Ammon's horn (tissue), 1 donor: ENCODE measurements at regions not wholly inside any gene's neighbourhood (a gene's known extent, or its start where the extent isn't known, plus 50 kb on each side); places are given as distances from the start of the nearest gene placed in this dataset.

Experiments used
- DNase-seq: peaks from one replicate; pipeline ENCODE4 v3.0.0-alpha.2; 2016; ENCODE audit warnings: low spot score

DNA sequence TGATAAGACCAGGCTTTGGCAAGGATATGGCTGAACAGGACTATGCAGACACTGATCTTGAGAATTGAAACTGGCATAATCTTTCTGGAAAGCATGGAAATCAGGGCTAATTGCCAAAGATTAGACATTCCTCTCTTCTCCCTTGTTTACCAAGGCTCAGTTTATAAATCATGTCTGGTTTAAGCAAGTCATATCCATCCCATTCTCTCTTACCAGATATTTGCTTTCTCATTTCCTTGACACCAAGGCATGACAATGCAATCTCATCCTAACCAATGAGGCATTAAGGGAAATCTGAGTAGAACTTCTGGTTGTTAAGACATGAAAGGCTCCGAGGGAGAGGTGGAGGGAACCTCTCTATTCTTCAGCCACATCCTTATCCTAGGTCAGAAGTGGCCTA, 110.3 kb upstream of the CEP85L start:
- no peak for DNase-seq

DNA sequence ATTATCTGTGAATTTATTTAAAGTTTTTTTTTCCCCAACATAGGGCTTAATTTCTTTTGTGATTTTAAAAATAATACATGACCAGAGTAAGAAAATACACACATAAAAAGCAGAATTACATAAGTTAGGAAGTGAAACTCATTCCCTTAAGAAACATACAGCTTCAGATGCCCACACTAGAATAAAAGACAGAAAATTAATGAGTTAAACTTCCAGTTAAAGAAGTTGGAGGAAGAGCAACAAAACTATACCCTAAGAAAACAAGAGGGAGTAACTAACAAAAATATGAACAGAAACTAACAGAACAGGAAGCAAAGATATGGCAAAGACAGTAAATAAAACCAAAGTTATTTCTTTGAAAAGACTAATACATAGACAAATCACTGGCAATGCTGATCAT, 107.6 kb upstream of the CEP85L start:
- DNase-seq = no peak

DNA sequence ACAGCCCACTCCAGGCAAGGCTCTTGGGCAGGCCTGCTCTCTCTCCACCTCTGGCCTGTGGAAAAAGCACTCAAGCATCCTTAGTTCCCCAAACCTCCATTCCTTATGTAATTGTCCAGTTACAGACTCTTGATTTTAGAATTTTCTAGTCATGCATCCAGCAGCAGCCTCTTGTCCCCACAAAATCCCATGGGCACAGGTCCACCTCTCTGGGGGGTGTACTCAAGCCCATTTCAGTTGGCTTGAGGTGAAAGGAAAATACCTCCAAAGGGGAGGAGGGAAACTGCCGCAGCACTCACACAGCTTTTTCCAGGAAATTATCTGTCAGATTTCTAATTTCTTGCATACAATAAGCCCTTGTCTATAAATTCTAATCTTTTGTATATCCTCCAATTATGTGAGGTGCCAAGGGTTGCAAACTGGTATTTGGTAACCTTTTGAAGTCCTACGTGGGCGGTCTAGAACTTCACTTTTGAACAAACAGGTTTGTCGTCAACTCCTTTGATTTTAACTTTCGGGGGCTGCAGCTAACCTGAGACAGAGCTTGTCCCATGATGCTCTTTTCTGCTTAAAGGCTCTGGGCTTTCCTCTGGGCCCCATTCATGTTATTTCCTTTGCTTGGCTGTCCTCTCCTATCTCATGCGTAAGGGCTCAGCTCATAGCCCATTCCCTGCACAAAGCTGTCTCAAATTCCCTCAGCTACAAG, 104.7 kb upstream of the CEP85L start:
- DNase-seq = no peak

DNA sequence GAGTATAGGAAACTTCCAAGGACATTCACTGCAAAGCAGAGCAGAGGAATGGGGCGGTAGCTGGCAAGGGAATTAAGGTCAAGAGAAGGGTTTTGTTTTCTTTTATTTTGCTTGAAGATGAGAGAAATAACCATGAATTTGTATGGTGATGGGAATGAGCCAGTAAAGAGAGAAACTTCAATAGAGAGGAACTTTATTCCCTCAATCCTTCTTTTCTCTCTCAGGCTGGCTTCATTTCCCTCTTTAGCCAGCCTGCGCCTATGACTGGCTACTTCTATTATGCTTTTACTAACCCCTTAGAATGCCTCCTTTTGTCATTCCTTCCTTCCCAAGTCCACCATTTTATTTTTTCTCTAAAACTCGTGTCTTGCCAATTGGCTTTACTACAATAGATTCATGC, 101.4 kb upstream of the CEP85L start:
- peak; percentile 45 for DNase-seq

DNA sequence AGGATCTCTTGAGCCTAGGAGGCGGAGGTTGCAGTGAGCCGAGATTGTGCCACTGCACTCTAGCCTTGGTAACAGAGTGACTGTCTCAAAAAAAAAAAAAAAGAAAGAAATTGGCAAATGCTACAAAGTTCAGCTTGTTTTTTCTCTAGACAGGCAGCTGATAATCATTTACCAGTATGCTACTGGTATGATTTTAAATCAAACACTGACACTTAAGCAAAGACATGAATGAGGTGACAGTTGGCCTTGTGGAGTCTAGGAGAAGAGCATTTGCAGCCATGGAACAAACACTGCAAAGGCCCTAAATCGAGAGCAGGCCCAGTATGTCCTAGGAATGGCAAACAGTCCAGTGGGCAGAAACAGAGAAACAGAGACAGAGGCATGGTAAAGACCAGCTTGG, 99.7 kb upstream of the CEP85L start:
- no peak for DNase-seq

DNA sequence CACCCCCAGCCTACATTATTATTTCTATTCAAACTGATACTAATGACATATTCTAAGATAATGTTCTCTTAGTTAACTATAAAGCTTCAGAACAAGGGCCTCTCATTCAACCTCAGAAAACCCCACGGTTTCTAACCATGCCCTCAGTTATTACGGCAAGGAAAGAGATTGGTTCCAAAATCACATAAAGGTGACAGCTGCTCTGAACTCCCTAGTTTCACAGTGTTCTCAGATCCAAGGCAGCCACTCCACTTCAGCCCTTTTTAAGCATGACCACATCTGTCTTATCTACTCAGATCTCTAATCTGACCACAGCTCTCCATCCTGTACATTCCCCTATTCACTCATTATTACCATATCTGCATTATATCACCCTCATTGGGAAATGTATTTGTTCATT, 98.8 kb upstream of the CEP85L start:
- DNase-seq = no peak

DNA sequence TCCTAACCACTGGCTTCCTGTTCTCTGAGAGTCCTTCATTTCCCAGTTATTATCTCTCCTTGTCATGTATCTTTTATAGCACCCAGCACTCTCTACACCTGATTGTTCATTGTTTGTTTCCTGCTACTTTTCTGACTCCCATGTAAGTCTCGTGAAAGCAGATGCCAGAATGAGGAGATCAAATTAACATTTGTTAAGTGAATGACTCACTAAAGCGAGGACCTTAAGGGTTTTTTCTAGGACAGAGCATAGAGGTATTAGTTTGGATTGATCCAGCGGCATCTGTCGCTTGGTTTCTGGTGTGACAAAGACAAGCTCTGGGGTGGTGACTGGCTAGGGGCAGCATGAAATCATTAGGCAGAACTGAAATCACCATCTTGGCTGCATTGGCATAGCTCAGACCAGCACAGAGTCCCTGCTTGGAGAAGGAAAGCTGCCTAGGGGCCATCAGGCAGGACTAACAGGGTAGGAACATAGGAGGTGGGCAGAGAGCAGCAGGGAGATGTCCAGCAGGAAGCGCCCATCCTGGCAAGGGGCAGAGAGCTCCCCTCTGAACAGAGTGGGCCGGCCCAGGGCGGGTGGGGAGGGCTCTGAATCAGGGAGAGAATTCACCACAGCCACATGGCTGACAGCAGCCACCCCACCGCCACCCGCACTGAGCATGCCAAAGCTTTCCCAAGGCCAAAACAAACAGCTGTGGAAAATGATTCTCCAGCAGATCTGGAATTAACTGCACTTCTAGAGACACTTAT, 97.1 kb upstream of the CEP85L start:
- DNase-seq = peak; percentile 55

DNA sequence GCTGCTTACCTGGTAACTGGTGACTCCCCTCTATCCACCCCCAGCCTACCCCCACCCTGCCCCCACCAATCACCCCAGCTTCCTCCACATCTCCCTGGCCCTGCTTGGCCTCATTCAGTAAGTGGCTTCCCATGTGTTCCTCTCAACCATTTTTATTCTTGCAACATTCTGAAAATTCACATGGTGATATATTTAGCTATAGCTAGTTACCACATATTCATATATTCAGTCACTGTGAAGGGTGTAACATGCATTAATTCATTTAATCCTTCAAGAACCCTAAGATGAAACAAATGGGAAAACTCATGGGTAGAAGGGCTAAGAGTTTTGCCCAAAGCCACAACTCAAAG, 95.4 kb upstream of the CEP85L start:
- DNase-seq = no peak

DNA sequence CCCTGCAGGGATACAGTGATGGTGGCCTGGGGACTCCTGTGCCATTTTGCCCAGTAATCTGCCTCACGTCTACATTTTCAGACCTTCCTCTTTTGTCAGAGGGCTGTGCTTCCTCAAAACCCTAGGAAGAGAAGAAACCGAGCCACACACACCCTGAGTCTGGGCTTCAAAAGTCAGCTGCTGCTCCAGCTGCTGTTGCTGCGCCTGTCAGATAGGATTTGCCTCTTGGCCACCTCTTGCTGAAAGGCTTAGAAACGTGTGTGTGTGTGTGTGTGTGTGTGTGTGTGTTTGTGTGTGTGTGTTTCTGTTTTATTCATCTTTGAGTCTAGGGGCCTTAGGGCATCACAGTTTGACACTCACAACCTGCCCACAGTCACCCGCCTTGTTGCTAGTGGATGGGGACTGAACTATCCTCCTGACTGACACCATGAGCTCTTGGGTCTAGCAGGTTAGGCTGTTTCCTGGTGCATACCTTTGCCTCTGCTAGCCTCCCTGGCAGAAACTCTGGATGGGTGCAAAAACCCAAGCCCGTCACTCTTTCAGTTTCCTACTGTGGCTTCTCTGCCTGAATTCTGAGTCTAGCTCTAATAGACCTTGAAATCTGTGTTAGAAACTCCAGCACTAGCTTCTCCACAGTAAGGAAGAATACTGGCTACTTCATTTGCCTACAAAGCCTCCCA, 94.9 kb upstream of the CEP85L start:
- peak; percentile 63 for DNase-seq

DNA sequence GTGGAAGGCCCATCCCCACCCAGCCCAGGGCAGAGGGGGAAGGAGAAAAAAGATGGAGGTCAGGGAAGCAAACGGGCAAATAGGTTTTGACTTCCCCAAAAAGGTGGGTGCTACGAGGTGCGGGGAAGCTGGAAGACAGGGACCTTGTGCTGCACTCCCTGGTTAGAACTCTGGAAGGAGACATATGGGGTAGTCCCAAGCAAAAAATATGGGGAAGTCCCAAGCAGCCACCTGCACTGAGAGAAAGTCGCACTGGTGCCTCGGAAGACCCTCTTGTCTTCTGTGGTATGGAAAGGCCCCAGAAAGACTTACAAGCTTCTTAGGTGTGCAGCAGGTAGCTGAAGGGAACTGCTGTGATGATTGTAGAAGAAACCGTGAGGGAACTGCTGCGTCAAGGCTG, 93.8 kb upstream of the CEP85L start:
- no peak for DNase-seq

DNA sequence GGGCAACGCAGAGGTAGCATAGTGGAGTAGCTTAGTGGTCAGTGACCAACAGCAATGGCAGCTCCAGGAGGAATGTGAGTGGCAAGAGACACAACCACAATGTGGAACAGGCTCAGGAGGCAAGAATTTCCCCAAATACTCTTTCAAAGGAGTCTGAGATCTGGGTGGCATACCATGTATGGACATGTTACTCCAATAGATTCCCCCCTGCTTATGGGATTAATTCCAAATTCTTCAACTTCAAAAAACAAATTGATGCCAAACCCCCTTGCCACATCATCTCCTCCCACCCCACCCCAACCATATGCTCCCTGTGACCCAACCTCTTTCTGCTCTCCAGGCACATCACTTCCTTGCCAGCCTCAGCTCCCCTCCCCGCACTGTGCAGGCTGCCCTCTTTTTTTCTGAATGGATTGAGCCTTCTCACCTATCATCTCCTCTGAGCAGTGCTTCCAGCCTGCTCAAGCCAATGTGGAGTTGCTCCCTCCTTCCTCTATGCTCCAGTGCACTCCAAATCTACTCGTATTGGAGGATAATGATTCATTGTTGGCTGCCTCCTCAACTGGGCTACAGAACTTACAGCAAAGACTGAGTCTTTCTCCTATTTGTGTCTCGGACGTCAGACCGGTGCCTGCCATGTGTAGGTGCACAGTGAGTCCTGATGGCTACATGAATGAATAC, 93.0 kb upstream of the CEP85L start:
- DNase-seq = no peak

DNA sequence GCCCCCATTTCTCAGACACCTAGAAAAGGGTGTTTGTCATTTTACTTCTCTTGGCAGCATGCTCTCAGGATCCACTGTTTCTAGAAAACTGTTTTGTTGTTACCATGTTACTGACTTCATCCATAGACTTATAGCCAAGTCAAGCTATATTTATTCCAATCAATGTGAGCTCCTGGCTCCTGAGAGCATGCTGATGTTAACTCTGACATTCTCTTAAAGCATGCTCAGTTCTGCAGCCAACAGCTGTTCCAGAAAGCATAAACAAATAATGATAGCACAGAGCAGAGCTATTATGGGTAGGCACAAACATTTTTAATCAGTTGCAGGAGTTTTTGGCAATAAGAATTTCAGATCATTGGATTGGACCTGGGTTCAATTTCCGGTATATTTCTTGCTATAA, 92.4 kb upstream of the CEP85L start:
- DNase-seq = no peak

DNA sequence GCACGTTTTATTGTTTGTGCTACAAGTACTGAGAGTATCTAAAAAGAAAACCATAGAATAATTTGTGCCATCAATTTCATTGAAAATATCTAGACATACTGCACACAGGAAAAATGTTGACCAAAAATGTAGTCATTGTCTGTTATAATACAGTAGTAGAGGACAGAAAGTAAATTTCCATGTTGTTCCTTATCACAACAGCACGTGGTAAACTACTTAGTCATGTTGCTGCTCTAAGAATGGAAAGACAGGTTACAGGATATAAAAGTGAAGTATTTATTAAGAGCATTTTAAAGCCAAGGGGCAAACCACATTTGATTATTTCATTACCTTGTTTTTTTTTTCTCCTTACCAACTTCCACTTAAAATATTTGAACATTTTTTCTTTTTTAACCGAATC, 89.0 kb upstream of the CEP85L start:
- DNase-seq = no peak

DNA sequence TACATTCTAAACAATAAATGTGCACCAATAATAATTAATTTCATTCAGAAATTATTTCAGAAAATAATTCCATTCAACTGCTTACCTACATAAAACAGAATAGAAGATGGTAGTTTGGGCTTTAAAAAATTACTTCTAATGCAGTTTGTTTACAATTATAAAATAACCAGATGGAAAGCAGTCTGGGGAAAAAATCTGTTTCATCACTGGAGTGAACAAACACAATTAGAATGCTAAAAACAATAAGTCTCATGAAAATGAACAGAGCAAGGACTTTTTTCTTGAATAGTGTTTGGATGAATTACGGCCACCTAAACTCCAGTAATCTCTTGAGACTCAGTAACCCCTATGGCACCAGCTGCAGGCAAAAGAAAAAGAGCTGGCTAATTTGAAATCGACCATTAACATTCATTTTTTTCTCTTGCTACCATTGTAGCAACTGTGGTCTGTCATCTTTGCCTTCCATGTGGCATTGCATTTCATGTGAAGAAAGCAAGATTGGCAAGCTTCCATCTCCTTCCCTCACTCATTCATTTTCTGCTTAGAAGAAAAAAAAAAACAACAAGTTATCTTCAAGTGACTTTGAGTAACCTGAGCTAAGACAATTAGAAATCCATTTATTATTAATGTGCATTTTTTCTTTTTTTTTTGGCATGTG, 88.4 kb upstream of the CEP85L start:
- no peak for DNase-seq

DNA sequence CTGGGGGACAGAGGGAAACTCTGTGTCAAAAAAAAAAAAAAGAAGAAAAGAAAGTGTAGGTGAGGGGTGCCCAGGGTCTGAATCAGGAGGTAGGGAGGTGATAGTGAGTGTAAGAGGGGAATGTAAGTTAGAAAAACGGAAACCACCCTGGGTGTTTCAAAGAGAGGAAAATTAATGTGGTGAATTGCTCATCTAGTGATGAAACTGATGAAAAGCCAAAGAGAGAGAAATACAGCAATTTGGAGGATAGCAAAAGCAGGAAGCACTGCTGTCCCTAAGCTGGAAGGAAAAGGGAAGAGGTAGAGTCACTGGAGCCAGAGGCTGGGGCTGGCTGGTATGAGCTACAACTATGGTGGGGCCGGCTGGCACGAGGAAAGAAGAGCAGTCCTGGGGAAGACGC, 85.0 kb upstream of the CEP85L start:
- no peak for DNase-seq

DNA sequence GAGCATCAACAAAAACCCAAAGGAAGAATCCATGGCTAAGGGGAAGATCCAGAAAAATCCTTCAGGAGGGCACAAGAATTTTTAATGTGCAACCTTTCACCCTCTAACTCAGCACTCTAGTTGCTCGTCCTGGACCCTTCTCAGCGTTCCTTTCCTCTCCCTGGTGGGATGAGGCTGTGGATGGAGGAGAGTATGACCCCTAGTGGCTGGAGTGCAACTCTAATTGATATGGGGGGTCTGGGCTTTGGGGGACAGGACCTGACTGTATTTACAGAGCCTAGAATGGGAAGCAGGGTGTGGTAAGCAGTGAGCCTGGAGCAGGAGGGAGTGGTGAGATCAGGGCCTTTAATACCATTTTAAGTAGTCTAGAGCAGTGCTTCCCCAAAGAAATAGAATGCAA, 83.9 kb upstream of the CEP85L start:
- DNase-seq = no peak

DNA sequence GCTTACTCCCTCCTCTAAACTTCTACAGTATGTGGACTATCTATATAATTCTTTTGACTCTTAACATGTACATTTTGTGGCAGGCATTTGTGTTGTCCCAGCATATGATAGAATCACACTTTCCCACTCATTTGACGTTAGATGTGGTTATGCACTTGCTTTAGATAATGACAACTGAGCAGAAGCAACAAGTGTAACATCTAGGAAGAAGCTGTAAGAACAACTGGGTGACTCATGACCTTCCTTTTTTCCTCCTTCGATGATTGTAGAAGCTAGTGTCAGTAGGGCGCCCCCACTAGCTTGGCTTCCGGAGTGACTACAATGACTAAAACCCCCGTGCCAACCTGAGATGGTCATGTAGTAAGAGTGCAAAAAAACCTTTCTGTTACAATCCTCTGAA, 74.6 kb upstream of the CEP85L start:
- no peak for DNase-seq

DNA sequence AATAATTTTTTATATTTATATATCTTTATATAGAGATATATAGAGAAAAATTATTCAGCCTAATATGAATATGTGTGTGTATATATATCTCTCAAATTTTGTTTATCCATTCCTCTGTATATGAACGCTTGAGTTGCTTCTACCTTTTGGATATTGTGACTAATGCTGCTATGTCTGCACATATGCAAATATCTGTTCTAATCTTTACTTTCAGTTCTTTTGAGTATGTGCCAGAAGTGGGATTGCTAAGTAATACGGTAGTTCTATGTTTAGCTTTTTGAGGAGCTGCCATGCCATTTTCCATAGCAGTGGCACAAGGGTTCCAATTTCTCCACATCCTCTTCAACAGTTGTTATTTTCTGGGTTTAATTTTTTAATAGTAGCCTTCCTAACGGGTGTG, 72.8 kb upstream of the CEP85L start:
- no peak for DNase-seq

DNA sequence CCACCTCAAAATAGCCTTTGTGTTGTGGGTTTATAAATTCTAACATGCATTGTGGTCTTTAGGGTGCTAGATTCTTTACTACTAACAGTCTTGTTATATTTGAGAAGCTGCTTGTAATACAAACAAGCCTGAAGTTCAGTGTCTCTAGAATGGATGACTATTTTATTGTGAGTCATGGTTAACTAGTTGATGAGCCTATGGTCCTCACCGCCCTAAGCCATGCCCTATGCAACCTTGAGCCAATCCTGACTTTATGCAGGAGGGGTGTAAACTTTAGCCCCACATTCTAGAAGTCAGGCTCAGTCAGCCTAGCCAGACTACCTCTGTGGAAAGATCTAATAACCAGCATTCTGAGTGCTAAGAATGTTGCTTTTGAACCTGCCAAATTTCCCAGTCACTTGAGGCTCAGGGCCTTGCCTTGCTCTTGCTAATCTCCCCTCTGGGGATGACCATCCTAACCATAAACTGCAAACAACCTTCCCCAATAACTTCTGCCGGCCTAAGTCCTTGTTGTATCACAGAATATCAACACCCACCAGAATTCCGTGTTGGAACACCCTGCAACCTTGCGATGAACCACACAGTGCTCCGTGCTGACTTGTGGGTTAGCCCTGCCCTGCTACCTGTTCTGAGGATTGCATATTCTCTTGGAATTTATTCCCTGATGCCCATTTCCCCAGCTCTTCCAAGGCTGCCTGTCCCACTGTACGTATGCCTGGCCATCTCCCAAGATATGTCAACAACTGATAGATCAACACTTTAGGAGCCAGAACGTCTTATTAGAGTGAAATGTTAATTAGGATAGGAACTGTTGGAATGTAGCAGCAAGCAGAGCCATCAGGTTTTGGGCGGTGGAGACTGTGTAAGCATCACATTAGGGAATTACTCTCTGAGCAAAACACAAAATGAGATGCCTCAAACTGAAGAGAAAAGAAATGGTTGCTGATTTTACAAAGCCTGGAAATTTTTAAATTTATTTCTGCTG, 71.7 kb upstream of the CEP85L start:
- DNase-seq = no peak

DNA sequence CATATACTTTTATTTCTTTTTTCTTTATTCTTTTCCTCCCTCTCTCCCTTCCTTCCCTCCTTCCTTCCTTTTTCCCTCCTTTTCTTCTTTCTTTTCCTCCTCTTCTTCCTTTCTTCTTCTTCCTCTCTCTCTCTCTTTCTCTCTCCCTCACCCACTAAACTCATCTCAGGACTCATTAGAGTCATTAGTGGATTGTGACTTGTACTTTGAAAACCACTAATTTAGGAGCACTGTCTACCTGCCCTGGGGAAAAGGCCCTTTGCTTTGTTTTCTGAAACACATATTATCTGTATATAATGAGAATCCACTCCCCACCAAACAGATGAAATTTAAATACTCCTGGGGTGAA, 68.7 kb upstream of the CEP85L start:
- no peak for DNase-seq
